Neuronal stem cell (in vitro differentiated cells): ENCODE measurements at regions not wholly inside any gene's neighbourhood (a gene's known extent, or its start where the extent isn't known, plus 50 kb on each side); places are given as distances from the start of the nearest gene placed in this dataset.

Experiments
- DNase-seq: peaks from one replicate; pipeline ENCODE4 v3.0.0-alpha.2; 2013; ENCODE audit warnings: low spot score
- H2AFZ ChIP-seq: one replicate; pipeline ENCODE4 v1.6.1; 2013; ENCODE audit warnings: mild to moderate bottlenecking, low read length, inconsistent platforms
- H2AK5ac ChIP-seq: 2 replicates; pipeline ENCODE4 v1.6.1; 2013; ENCODE audit warnings: low read depth, mild to moderate bottlenecking, inconsistent platforms, low read length, moderate library complexity, mixed read lengths
- H2BK120ac ChIP-seq: 2 replicates; pipeline ENCODE4 v1.6.1; 2013; ENCODE audit warnings: low read depth, mild to moderate bottlenecking, inconsistent platforms, low read length, moderate library complexity, mixed read lengths
- H2BK12ac ChIP-seq: one replicate; pipeline ENCODE4 v1.6.1; 2013; ENCODE audit warnings: low read length, inconsistent platforms
- H2BK15ac ChIP-seq: 2 replicates; pipeline ENCODE4 v1.6.1; 2013; ENCODE audit warnings: mild to moderate bottlenecking, low read length, inconsistent platforms, mixed read lengths
- H2BK5ac ChIP-seq: one replicate; pipeline ENCODE4 v1.6.1; 2013; ENCODE audit warnings: inconsistent platforms, mild to moderate bottlenecking, low read length, moderate library complexity
- H3K14ac ChIP-seq: one replicate; pipeline ENCODE4 v1.6.1; 2013; ENCODE audit warnings: low read length, inconsistent platforms
- H3K18ac ChIP-seq: 2 replicates; pipeline ENCODE4 v1.6.1; 2013; ENCODE audit warnings: low read length, inconsistent platforms
- H3K23ac ChIP-seq: 2 replicates; pipeline ENCODE4 v1.6.1; 2013; ENCODE audit warnings: low read depth, mild to moderate bottlenecking, mixed read lengths, low read length, inconsistent platforms; ENCODE audit not compliant: poor library complexity
- H3K27ac ChIP-seq: replicated peaks from 3 replicates; pipeline ENCODE4 v1.5.1; 2013; ENCODE audit warnings: low read length, inconsistent platforms
- H3K27me3 ChIP-seq, 3 experiments: 2 replicates each; pipeline ENCODE4 v1.6.1; 2013; ENCODE audit warnings: low read length in 3 of 3, mild to moderate bottlenecking in 2 of 3, inconsistent platforms in 1 of 3, low read depth in 1 of 3, mixed read lengths in 1 of 3, moderate library complexity in 1 of 3; ENCODE audit not compliant: control insufficient read depth in 3 of 3, insufficient read depth in 3 of 3
- H3K36me3 ChIP-seq, 2 donors: replicated peaks in 1 of 2; 2 replicates each; pipeline ENCODE4 v1.6.1; 2013; ENCODE audit warnings: low read length in 2 of 2; ENCODE audit not compliant: control insufficient read depth in 2 of 2, insufficient read depth in 2 of 2
- H3K4ac ChIP-seq: 2 replicates; pipeline ENCODE4 v1.6.1; 2013; ENCODE audit warnings: inconsistent platforms, mild to moderate bottlenecking, low read length, moderate library complexity
- H3K4me1 ChIP-seq, 2 donors: 1 replicate in 1 of 2; 2 replicates in 1 of 2; pipeline ENCODE4 v1.6.1; 2013; ENCODE audit warnings: low read length in 2 of 2, low read depth in 1 of 2; ENCODE audit not compliant: control insufficient read depth in 2 of 2, insufficient read depth in 1 of 2
- H3K4me2 ChIP-seq: one replicate; pipeline ENCODE4 v1.6.1; 2013; ENCODE audit warnings: mild to moderate bottlenecking, low read length, inconsistent platforms; ENCODE audit not compliant: insufficient read depth, poor library complexity, severe bottlenecking
- H3K4me3 ChIP-seq, 2 donors: 2 replicates each; pipeline ENCODE4 v1.5.1; 2013; ENCODE audit warnings: low read length in 2 of 2, mild to moderate bottlenecking in 2 of 2, inconsistent platforms in 1 of 2, moderate library complexity in 1 of 2
- H3K79me1 ChIP-seq: one replicate; pipeline ENCODE4 v1.6.1; 2013; ENCODE audit warnings: low read depth, mild to moderate bottlenecking, inconsistent platforms, low read length, moderate library complexity
- H3K9ac ChIP-seq: one replicate; pipeline ENCODE4 v1.6.1; 2013; ENCODE audit warnings: mild to moderate bottlenecking, low read depth, low read length, inconsistent platforms; ENCODE audit not compliant: poor library complexity
- H3K9me3 ChIP-seq, 2 donors: replicated peaks in 1 of 2; 2 replicates each; pipeline versions ENCODE3 to v1.6.1; 2013; ENCODE audit warnings: low read length in 2 of 2, mild to moderate bottlenecking in 2 of 2, inconsistent platforms in 1 of 2, low read depth in 1 of 2, mixed read lengths in 1 of 2, moderate library complexity in 1 of 2; ENCODE audit not compliant: control insufficient read depth in 2 of 2, insufficient read depth in 1 of 2
- H4K8ac ChIP-seq: one replicate; pipeline ENCODE4 v1.6.1; 2013; ENCODE audit warnings: low read depth, mild to moderate bottlenecking, inconsistent platforms, low read length, moderate library complexity
- H4K91ac ChIP-seq: one replicate; pipeline ENCODE4 v1.6.1; 2013; ENCODE audit warnings: low read length, low read depth, mild to moderate bottlenecking, inconsistent platforms; ENCODE audit not compliant: poor library complexity
- WGBS, 2 donors: extraction: QIAGEN DNeasy Blood & Tissue Kit; methylation state at CpG; one replicate each; pipeline ENCODE4 v1.1.7; 2013; ENCODE audit warnings: missing lambda C conversion rate in 2 of 2, mixed read lengths in 1 of 2; ENCODE audit not compliant: insufficient read length in 2 of 2, insufficient replicate concordance in 1 of 2; ENCODE audit errors: extremely low coverage in 2 of 2; 5-methylcytosine and 5-hydroxymethylcytosine counted together

GRCh38 chr9:107868186-107868585 is 378.6 kb upstream of the KLF4 start:
- no peak overlapping the region for H3K23ac ChIP-seq
- no peak for DNase-seq
- H2AK5ac ChIP-seq: no peak overlapping the region

GRCh38 chr9:107867738-107868137 is 378.2 kb upstream of the KLF4 start:
- H3K4ac ChIP-seq: no peak overlapping the region
- no peak overlapping the region for H2AFZ ChIP-seq
- WGBS, 2 donors: no CpG with 5 or more reads among the region's 5 CpGs
- no peak for DNase-seq
- no peak overlapping the region for H2AK5ac ChIP-seq
- no peaks in the 10 kb centered on the region for H3K79me1 ChIP-seq
- H3K27me3 ChIP-seq: no peaks in the 10 kb centered on the region
- no peak overlapping the region for H4K8ac ChIP-seq
- H3K18ac ChIP-seq: no peak overlapping the region
- no peak overlapping the region for H3K4me2 ChIP-seq
- H2BK12ac ChIP-seq: no peak overlapping the region
- no peak overlapping the region for H2BK5ac ChIP-seq
- H3K27ac ChIP-seq: no peak overlapping the region
- H3K9ac ChIP-seq: no peak overlapping the region
- H4K91ac ChIP-seq: no peak overlapping the region
- no peaks in the 10 kb centered on the region for H3K9me3 ChIP-seq
- H2BK15ac ChIP-seq: no peak overlapping the region
- peaks cover 0 to 3% of the 10 kb centered on the region in 2 donors for H3K4me1 ChIP-seq
- no peak overlapping the region for H3K4me3 ChIP-seq
- no peak overlapping the region for H3K14ac ChIP-seq
- no peak overlapping the region for H2BK120ac ChIP-seq
- H3K23ac ChIP-seq: no peak overlapping the region
- no peaks in the 10 kb centered on the region for H3K36me3 ChIP-seq

More at GRCh38 chr9:107868186-107868585, 378.6 kb upstream of the KLF4 start:
- no peak overlapping the region for H3K14ac ChIP-seq
- H3K27me3 ChIP-seq: no peaks in the 10 kb centered on the region
- H2AFZ ChIP-seq: no peak overlapping the region
- H3K79me1 ChIP-seq: no peaks in the 10 kb centered on the region
- no peak overlapping the region for H2BK5ac ChIP-seq
- no peak overlapping the region for H3K4me3 ChIP-seq
- H2BK12ac ChIP-seq: no peak overlapping the region
- no peak overlapping the region for H2BK120ac ChIP-seq
- no peak overlapping the region for H3K27ac ChIP-seq
- no peak overlapping the region for H2BK15ac ChIP-seq
- peaks cover 0 to 3% of the 10 kb centered on the region in 2 donors for H3K4me1 ChIP-seq
- no peak overlapping the region for H4K91ac ChIP-seq
- H3K4ac ChIP-seq: no peak overlapping the region
- H3K4me2 ChIP-seq: no peak overlapping the region
- no peak overlapping the region for H4K8ac ChIP-seq
- H3K9me3 ChIP-seq: no peaks in the 10 kb centered on the region
- H3K9ac ChIP-seq: no peak overlapping the region
- H3K18ac ChIP-seq: no peak overlapping the region
- no peaks in the 10 kb centered on the region for H3K36me3 ChIP-seq

- H2BK5ac ChIP-seq: no peak overlapping the region
- H2BK12ac ChIP-seq: no peak overlapping the region
- no peak overlapping the region for H3K14ac ChIP-seq
- no peaks in the 10 kb centered on the region for H3K4me1 ChIP-seq
- H3K36me3 ChIP-seq: no peaks in the 10 kb centered on the region
- no peak overlapping the region for H3K4me3 ChIP-seq
- H2AFZ ChIP-seq: no peak overlapping the region
- H2AK5ac ChIP-seq: no peak overlapping the region
- no peak overlapping the region for H4K8ac ChIP-seq
- H2BK120ac ChIP-seq: no peak overlapping the region
- no peak overlapping the region for H3K4ac ChIP-seq
- DNase-seq: no peak
- no peaks in the 10 kb centered on the region for H3K79me1 ChIP-seq
- no peak overlapping the region for H3K9ac ChIP-seq
- no peak overlapping the region for H3K27ac ChIP-seq
- H3K27me3 ChIP-seq: no peaks in the 10 kb centered on the region
- H2BK15ac ChIP-seq: no peak overlapping the region
- no peak overlapping the region for H3K18ac ChIP-seq
- no peaks in the 10 kb centered on the region for H3K9me3 ChIP-seq
- H4K91ac ChIP-seq: no peak overlapping the region
- no peak overlapping the region for H3K23ac ChIP-seq
- H3K4me2 ChIP-seq: no peak overlapping the region
Observed at GRCh38 chr9:107866711-107867311, 377.2 kb upstream of the KLF4 start.

GRCh38 chr9:107863396-107863795 is 373.8 kb upstream of the KLF4 start:
- Histone ChIP-seq H4K91ac (no peak overlapping the region), H2BK12ac (no peak overlapping the region), H3K4me2 (no peak overlapping the region), H2BK5ac (no peak overlapping the region), H2BK120ac (no peak overlapping the region), H2AFZ (no peak overlapping the region), H3K27ac (no peak overlapping the region), H3K27me3 (no peaks in the 10 kb centered on the region), H4K8ac (no peak overlapping the region), H3K9me3 (no peaks in the 10 kb centered on the region), H3K18ac (no peak overlapping the region), H3K79me1 (no peaks in the 10 kb centered on the region), H3K4ac (no peak overlapping the region), H2BK15ac (no peak overlapping the region), H3K36me3 (no peaks in the 10 kb centered on the region), H3K23ac (no peak overlapping the region), H3K14ac (no peak overlapping the region), H3K4me3 (no peak overlapping the region), H3K9ac (no peak overlapping the region), H3K4me1 (no peaks in the 10 kb centered on the region), H2AK5ac (no peak overlapping the region)
- WGBS, 2 donors: no CpG with 5 or more reads among the region's 4 CpGs
- no peak for DNase-seq
